OCI-LY3 (cell line): ENCODE measurements at regions not wholly inside any gene's neighbourhood (a gene's known extent, or its start where the extent isn't known, plus 50 kb on each side); places are given as distances from the start of the nearest gene placed in this dataset.

Source experiments
- H2AFZ ChIP-seq: fragments of 200-600, 300-600 bp; shearing (Covaris generic); 2 replicates; pipeline ENCODE4 v1.6.0; 2014; ENCODE audit warnings: antibody characterized with exemption, low read depth, low read length
- H3K27ac ChIP-seq: fragments of 200-600, 300-600 bp; sonication (generic); 2 replicates; pipeline ENCODE4 v1.5.1; 2014; ENCODE audit warnings: mild to moderate bottlenecking, low read length, moderate library complexity, mixed read lengths
- H3K27me3 ChIP-seq: fragments of 200-600, 300-600 bp; sonication (generic); 2 replicates; pipeline ENCODE4 v1.6.1; 2014; ENCODE audit warnings: low read depth, low read length, mixed read lengths
- H3K36me3 ChIP-seq: fragments of 200-600, 300-600 bp; sonication (generic); replicated peaks from 2 replicates; pipeline ENCODE3; 2014; ENCODE audit warnings: low read depth, low read length, mixed read lengths
- H3K4me1 ChIP-seq: fragments of 300-600, 200-600 bp; sonication (generic); 2 replicates; pipeline ENCODE4 v1.6.1; 2014; ENCODE audit warnings: low read length, mixed read lengths
- H3K4me2 ChIP-seq: fragments of 200-600, 300-600 bp; sonication (generic); 2 replicates; pipeline ENCODE4 v1.6.1; 2014; ENCODE audit warnings: low read length, mixed read lengths
- H3K4me3 ChIP-seq: fragments of 300-600, 200-600 bp; sonication (generic); 2 replicates; pipeline ENCODE4 v1.5.1; 2014; ENCODE audit warnings: antibody characterized with exemption, mild to moderate bottlenecking, low read length, moderate library complexity
- H3K79me2 ChIP-seq: fragments of 300-600, 200-600 bp; shearing (Covaris generic); 2 replicates; pipeline ENCODE4 v1.6.1; 2014; ENCODE audit warnings: mild to moderate bottlenecking, low read length, mixed read lengths
- H3K9ac ChIP-seq: fragments of 300-600, 200-600 bp; shearing (Covaris generic); 2 replicates; pipeline ENCODE4 v1.6.0; 2014; ENCODE audit warnings: mild to moderate bottlenecking, low read length, moderate library complexity
- H3K9me3 ChIP-seq: fragments of 200-600, 300-600 bp; shearing (Covaris generic); 2 replicates; pipeline ENCODE4 v1.6.1; 2014; ENCODE audit warnings: low read length, mixed read lengths; ENCODE audit not compliant: insufficient read depth
- H4K20me1 ChIP-seq: fragments of 200-600, 300-600 bp; sonication (generic); 2 replicates; pipeline ENCODE4 v1.6.1; 2016; ENCODE audit warnings: low read length, mixed read lengths; ENCODE audit not compliant: insufficient read depth
- CTCF ChIP-seq: fragments of 200-600, 300-600 bp; sonication (generic); IDR thresholded peaks from 2 replicates; pipeline ENCODE4 v1.5.1; 2014; ENCODE audit warnings: antibody characterized with exemption, low read length, low read depth
- EZH2phosphoT487 ChIP-seq: fragments of 200-600 bp; shearing (Covaris generic); IDR thresholded peaks from 2 replicates; pipeline ENCODE4 v1.6.1; 2018; ENCODE audit warnings: antibody characterized with exemption, mixed run types, low read depth

GRCh38 chr11:80559942-80560341, 1119.1 kb upstream of the TENM4 start:
- no peak for TF ChIP-seq CTCF
- no peak for TF ChIP-seq EZH2phosphoT487
- H3K9ac ChIP-seq, result no peak overlapping the region
- H3K4me2 ChIP-seq, result no peak overlapping the region
- no peak overlapping the region for H3K27ac ChIP-seq
- no peaks in the 10 kb centered on the region for H3K9me3 ChIP-seq
- no peaks in the 10 kb centered on the region for H4K20me1 ChIP-seq
- no peaks in the 10 kb centered on the region for H3K36me3 ChIP-seq
- H3K4me3 ChIP-seq, result no peak overlapping the region
- H3K27me3 ChIP-seq, result 0 out of 2 replicates have a peak, but pooled peaks cover 4% of the 10 kb centered on the region
- no peak overlapping the region for H2AFZ ChIP-seq
- H3K4me1 ChIP-seq, result peaks cover 7% of the 10 kb centered on the region
- no peaks in the 10 kb centered on the region for H3K79me2 ChIP-seq

- no peaks in the 10 kb centered on the region for H3K27me3 ChIP-seq
- H3K9me3 ChIP-seq, result no peaks in the 10 kb centered on the region
- no peak overlapping the region for H3K9ac ChIP-seq
- H3K36me3 ChIP-seq, result no peaks in the 10 kb centered on the region
- H3K4me2 ChIP-seq, result no peak overlapping the region
- H3K4me3 ChIP-seq, result no peak overlapping the region
- no peaks in the 10 kb centered on the region for H4K20me1 ChIP-seq
- no peaks in the 10 kb centered on the region for H3K79me2 ChIP-seq
- H2AFZ ChIP-seq, result no peak overlapping the region
- no peaks in the 10 kb centered on the region for H3K4me1 ChIP-seq
- no peak overlapping the region for H3K27ac ChIP-seq
- TF ChIP-seq EZH2phosphoT487, result no peak
- no peak for TF ChIP-seq CTCF
These were observed 1112.7 kb upstream of the TENM4 start for GRCh38 chr11:80553565-80553964.

GRCh38 chr11:80542704-80543103, 1101.9 kb upstream of the TENM4 start:
- TF ChIP-seq CTCF (no peak), EZH2phosphoT487 (no peak)

GRCh38 chr11:80538040-80538439, 1097.2 kb upstream of the TENM4 start:
- Histone ChIP-seq H3K4me1 (peaks cover 42% of the 10 kb centered on the region), H3K4me2 (peak overlapping the region; percentile 42), H3K9ac (no peak overlapping the region), H4K20me1 (no peaks in the 10 kb centered on the region), H3K27ac (no peak overlapping the region), H3K9me3 (no peaks in the 10 kb centered on the region), H3K27me3 (no peaks in the 10 kb centered on the region), H3K79me2 (no peaks in the 10 kb centered on the region), H3K4me3 (no peak overlapping the region), H2AFZ (no peak overlapping the region), H3K36me3 (no peaks in the 10 kb centered on the region)
- no peak for TF ChIP-seq EZH2phosphoT487
- TF ChIP-seq CTCF, result no peak

More at GRCh38 chr11:80542704-80543103, 1101.9 kb upstream of the TENM4 start:
- Histone ChIP-seq H2AFZ (no peak overlapping the region), H3K27ac (no peak overlapping the region), H3K4me1 (peaks cover 28% of the 10 kb centered on the region), H3K27me3 (no peaks in the 10 kb centered on the region), H3K4me2 (no peak overlapping the region), H3K9ac (no peak overlapping the region), H4K20me1 (no peaks in the 10 kb centered on the region), H3K9me3 (no peaks in the 10 kb centered on the region), H3K79me2 (no peaks in the 10 kb centered on the region), H3K4me3 (no peak overlapping the region), H3K36me3 (no peaks in the 10 kb centered on the region)
